ENCODE measurements at regions not wholly inside any gene's neighbourhood (a gene's known extent, or its start where the extent isn't known, plus 50 kb on each side); places are given as distances from the start of the nearest gene placed in this dataset.

GRCh38 chr14:60353420-60353819 lies 104.4 kb downstream of the PPM1A start:
- Histone ChIP-seq H3K27me3 (ENCODE audit: control insufficient read depth, extremely low read depth, insufficient read depth, low read length) (peaks cover 2% of the 10 kb centered on the region), H3K4me1 (ENCODE audit: control insufficient read depth, extremely low read depth, insufficient read depth, low read length) (no peaks in the 10 kb centered on the region), H3K9me3 (ENCODE audit: control insufficient read depth, low read depth, low read length) (no peaks in the 10 kb centered on the region), H3K4me3 (ENCODE audit: control insufficient read depth in 2 of 3, extremely low read depth in 1 of 3, insufficient read depth in 2 of 3, low read depth in 1 of 3, low read length in 3 of 3) (no peak overlapping the region), H3K9me1 (ENCODE audit: control insufficient read depth, extremely low read depth, insufficient read depth, low read length) (no peaks in the 10 kb centered on the region), H3K27ac (ENCODE audit: control insufficient read depth, insufficient read depth, low read length) (no peak overlapping the region), H3K9ac (ENCODE audit: control insufficient read depth, extremely low read depth, insufficient read depth, low read length) (no peak overlapping the region), H3K36me3 (ENCODE audit: control insufficient read depth in 2 of 2, extremely low read depth in 1 of 2, insufficient read depth in 2 of 2, low read length in 2 of 2) (no peaks in the 10 kb centered on the region), H4K20me1 (ENCODE audit: control insufficient read depth, extremely low read depth, insufficient read depth, low read length) (no peaks in the 10 kb centered on the region), H2AFZ (ENCODE audit: control insufficient read depth, low read length) (no peak overlapping the region), H3K4me2 (ENCODE audit: control insufficient read depth, extremely low read depth, insufficient read depth, low read depth, low read length) (no peak overlapping the region), H3K79me2 (ENCODE audit: control insufficient read depth, insufficient read depth, low read length) (no peaks in the 10 kb centered on the region)
- FAIRE-seq: no peak
- no peak for DNase-seq (ENCODE audit: low read depth, low spot score)
- TF ChIP-seq EZH2 (IDR thresholded peaks at IDR 0.05; ENCODE audit: low read length) (no peak), CTCF (optimal IDR thresholded peaks at IDR 0.05 in 1 of 3, IDR thresholded peaks at IDR 0.05 in 1 of 3, conservative IDR thresholded peaks at IDR 0.05 in 1 of 3; ENCODE audit: extremely low read depth in 1 of 3, insufficient read depth in 2 of 3, low read length in 3 of 3) (no peak)
- dilution Hi-C loops (cut with MboI; ENCODE audit: extremely low pct_ligation_motif_present, low sequenced_read_pairs): no loop called here

- Histone ChIP-seq H3K9ac (ENCODE audit: control insufficient read depth, extremely low read depth, insufficient read depth, low read length) (no peak overlapping the region), H3K27me3 (ENCODE audit: control insufficient read depth, extremely low read depth, insufficient read depth, low read length) (peaks cover 2% of the 10 kb centered on the region), H2AFZ (ENCODE audit: control insufficient read depth, low read length) (no peak overlapping the region), H3K27ac (ENCODE audit: control insufficient read depth, insufficient read depth, low read length) (no peak overlapping the region), H3K9me3 (ENCODE audit: control insufficient read depth, low read depth, low read length) (no peaks in the 10 kb centered on the region), H3K4me2 (ENCODE audit: control insufficient read depth, extremely low read depth, insufficient read depth, low read depth, low read length) (no peak overlapping the region), H3K4me1 (ENCODE audit: control insufficient read depth, extremely low read depth, insufficient read depth, low read length) (no peaks in the 10 kb centered on the region), H3K36me3 (ENCODE audit: control insufficient read depth in 2 of 2, extremely low read depth in 1 of 2, insufficient read depth in 2 of 2, low read length in 2 of 2) (no peaks in the 10 kb centered on the region), H3K9me1 (ENCODE audit: control insufficient read depth, extremely low read depth, insufficient read depth, low read length) (no peaks in the 10 kb centered on the region), H3K4me3 (ENCODE audit: control insufficient read depth in 2 of 3, extremely low read depth in 1 of 3, insufficient read depth in 2 of 3, low read depth in 1 of 3, low read length in 3 of 3) (no peak overlapping the region), H3K79me2 (ENCODE audit: control insufficient read depth, insufficient read depth, low read length) (no peaks in the 10 kb centered on the region), H4K20me1 (ENCODE audit: control insufficient read depth, extremely low read depth, insufficient read depth, low read length) (no peaks in the 10 kb centered on the region)
- no peak for FAIRE-seq
- TF ChIP-seq CTCF (optimal IDR thresholded peaks at IDR 0.05 in 1 of 3, IDR thresholded peaks at IDR 0.05 in 1 of 3, conservative IDR thresholded peaks at IDR 0.05 in 1 of 3; ENCODE audit: extremely low read depth in 1 of 3, insufficient read depth in 2 of 3, low read length in 3 of 3): no peak
- no peak for TF ChIP-seq EZH2 (IDR thresholded peaks at IDR 0.05; ENCODE audit: low read length)
- DNase-seq (ENCODE audit: low read depth, low spot score): no peak
- dilution Hi-C loops (cut with MboI; ENCODE audit: extremely low pct_ligation_motif_present, low sequenced_read_pairs): no loop called here
Measured at GRCh38 chr14:60355768-60356167, 106.7 kb downstream of the PPM1A start.

Data from keratinocyte (primary cell).